ENCODE measurements at regions not wholly inside any gene's neighbourhood (a gene's known extent, or its start where the extent isn't known, plus 50 kb on each side); places are given as distances from the start of the nearest gene placed in this dataset.

DNA sequence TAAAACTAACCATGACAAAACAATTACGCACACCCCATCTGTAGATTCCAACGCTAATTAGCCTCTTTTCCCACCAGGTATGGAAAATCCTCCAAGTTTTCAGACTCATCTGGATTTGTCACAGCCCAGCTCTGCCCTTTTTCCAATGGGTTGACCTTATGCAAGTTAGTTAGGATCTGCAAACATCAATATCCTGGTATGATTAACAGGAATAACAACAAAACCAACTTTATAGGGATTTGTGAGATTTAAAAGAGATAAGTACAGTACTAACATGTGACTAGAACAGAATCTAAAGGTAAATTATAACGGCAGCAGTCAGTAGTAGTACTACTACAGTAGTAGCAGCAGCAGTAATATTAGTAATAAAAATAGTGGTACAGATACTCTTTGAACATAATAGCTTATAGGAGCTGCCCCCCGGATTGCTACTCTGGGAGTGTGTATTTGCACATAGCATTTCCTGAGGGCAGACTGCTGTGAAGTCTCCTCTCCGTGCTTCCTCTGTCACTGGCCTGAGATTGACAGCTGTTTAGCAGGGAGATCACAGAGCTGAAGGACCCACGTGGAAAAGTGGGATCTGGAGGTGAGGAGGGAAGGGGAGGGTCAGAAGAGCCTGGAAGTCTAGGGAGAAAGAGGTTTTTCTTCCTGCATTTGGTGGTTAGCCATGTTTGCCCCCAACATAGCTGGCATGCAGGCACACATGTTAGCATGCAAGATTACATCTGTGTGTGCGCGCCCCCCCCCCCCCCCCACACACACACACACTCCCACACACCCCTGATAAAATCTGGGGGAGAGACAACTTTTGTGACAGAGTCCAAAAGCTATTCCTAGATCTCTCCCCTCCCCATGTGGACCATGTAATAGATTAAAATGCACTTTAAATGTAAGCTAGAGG lies 73.3 kb upstream of the FAM171A1 start:
- H3K4me3 ChIP-seq (ENCODE audit: low read depth, low read length), result no peak overlapping the region
- no peak for DNase-seq (ENCODE audit: low read depth, low spot score)
- TF ChIP-seq, protein P1, sequence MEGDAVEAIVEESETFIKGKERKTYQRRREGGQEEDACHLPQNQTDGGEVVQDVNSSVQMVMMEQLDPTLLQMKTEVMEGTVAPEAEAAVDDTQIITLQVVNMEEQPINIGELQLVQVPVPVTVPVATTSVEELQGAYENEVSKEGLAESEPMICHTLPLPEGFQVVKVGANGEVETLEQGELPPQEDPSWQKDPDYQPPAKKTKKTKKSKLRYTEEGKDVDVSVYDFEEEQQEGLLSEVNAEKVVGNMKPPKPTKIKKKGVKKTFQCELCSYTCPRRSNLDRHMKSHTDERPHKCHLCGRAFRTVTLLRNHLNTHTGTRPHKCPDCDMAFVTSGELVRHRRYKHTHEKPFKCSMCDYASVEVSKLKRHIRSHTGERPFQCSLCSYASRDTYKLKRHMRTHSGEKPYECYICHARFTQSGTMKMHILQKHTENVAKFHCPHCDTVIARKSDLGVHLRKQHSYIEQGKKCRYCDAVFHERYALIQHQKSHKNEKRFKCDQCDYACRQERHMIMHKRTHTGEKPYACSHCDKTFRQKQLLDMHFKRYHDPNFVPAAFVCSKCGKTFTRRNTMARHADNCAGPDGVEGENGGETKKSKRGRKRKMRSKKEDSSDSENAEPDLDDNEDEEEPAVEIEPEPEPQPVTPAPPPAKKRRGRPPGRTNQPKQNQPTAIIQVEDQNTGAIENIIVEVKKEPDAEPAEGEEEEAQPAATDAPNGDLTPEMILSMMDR (IDR thresholded peaks at IDR 0.05; ENCODE audit: low read depth, low read length), result no peak
- in situ Hi-C loops (cut with HindIII; ENCODE audit: low sequenced_read_pairs), result no loop called here

DNA sequence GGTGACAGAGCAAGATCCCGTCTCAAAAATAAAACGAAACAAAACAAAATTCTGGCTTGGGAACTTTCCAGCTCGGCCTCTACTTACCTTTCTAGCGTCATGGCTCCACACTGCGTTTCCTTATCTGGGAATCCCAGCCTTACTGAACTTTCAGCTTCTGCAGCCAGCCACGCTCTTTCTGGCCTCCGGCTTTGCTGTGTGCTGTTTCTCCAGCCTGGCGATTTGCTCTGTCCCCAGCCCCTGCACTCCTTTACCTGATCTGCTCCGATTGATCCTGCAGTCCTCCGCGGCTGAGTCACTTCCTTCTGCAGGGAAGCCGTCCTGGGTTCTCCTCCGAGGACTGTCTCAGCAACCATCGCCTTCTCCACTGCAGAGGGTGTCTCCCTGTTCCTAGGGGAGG lies 71.0 kb upstream of the FAM171A1 start:
- no peak overlapping the region for H3K4me3 ChIP-seq (ENCODE audit: low read depth, low read length)
- in situ Hi-C loops (cut with HindIII; ENCODE audit: low sequenced_read_pairs), result no loop called here
- DNase-seq (ENCODE audit: low read depth, low spot score), result no peak
- TF ChIP-seq, protein P1 (IDR thresholded peaks at IDR 0.05; ENCODE audit: low read depth, low read length), result no peak

DNA sequence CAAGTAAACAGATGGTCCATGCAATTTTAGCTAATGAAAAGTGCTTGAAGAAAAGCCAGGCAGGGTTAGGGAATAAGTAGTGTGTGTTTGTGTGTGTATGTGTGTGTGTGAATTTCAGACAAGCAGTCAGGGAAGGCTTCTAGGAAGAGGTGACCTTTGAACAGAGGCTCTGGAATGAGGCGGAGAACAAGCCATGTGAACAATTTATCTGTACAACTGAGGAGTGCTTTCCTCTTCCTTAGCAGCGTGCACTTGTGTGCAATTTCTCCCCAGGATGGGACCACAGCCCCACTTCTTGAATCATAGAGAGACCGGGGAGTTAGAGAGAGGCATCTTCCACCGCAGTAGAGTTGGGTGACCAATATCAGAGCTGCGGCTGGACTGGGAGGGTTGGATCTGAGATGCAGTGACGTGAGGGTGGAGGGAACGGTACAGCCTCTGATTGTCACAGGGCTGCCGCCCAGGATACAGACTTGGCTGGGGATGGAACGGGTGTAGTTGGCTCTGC lies 69.2 kb upstream of the FAM171A1 start:
- in situ Hi-C loops (cut with HindIII; ENCODE audit: low sequenced_read_pairs), result no loop called here
- TF ChIP-seq, protein P1 (IDR thresholded peaks at IDR 0.05; ENCODE audit: low read depth, low read length), result no peak
- DNase-seq (ENCODE audit: low read depth, low spot score), result no peak
- H3K4me3 ChIP-seq (ENCODE audit: low read depth, low read length), result no peak overlapping the region

DNA sequence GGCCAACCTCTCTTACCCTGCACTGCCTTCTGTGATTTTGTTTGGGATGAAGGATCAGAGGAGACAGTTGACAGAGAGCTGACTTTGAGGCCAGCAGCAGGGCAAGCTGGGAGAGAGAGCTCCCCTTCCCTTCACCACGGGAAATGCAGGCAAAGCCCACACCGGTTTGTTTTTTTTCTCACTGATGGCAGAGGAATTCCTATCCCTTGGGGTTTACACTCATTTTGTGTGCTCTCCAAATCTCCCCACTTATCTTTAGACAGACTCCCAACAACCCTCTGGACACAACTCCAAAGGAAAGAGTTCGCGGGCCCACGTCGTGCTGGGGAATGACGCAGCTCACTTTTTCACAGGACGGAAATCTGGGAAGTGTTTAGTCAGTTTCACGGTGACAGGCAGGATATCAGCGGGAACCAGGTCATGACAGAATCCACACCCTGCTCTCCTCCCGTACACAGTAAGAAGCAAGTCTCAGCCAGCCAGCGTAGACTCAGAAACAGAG lies 68.3 kb upstream of the FAM171A1 start:
- in situ Hi-C loops (cut with HindIII; ENCODE audit: low sequenced_read_pairs), result no loop called here
- peak overlapping the region; percentile 12 for H3K4me3 ChIP-seq (ENCODE audit: low read depth, low read length)
- TF ChIP-seq, protein P1 (IDR thresholded peaks at IDR 0.05; ENCODE audit: low read depth, low read length), result peak; percentile 58
- DNase-seq (ENCODE audit: low read depth, low spot score), result peak; percentile 85

DNA sequence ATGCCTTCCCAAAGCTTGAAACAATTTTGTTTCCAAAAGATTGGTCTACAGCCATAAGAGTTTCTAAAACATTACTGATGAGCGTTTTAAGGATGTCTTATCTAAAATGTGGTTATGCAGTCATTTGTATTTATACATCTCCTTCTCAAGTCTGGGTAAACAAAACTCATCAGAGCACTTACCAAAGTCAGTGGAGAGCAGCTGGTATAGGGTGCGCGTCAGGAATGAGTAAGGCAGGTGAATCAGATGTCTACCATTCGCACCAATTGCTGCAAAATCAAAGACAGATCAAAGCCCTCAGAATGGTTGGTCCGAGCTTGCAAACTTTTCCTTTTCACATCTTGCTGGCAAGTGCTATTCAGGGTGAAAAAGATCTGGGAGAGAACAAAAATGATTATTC lies 65.6 kb upstream of the FAM171A1 start:
- TF ChIP-seq, protein P1 (IDR thresholded peaks at IDR 0.05; ENCODE audit: low read depth, low read length), result no peak
- no peak overlapping the region for H3K4me3 ChIP-seq (ENCODE audit: low read depth, low read length)
- DNase-seq (ENCODE audit: low read depth, low spot score), result peak; percentile 78
- in situ Hi-C loops (cut with HindIII; ENCODE audit: low sequenced_read_pairs), result no loop called here

DNA sequence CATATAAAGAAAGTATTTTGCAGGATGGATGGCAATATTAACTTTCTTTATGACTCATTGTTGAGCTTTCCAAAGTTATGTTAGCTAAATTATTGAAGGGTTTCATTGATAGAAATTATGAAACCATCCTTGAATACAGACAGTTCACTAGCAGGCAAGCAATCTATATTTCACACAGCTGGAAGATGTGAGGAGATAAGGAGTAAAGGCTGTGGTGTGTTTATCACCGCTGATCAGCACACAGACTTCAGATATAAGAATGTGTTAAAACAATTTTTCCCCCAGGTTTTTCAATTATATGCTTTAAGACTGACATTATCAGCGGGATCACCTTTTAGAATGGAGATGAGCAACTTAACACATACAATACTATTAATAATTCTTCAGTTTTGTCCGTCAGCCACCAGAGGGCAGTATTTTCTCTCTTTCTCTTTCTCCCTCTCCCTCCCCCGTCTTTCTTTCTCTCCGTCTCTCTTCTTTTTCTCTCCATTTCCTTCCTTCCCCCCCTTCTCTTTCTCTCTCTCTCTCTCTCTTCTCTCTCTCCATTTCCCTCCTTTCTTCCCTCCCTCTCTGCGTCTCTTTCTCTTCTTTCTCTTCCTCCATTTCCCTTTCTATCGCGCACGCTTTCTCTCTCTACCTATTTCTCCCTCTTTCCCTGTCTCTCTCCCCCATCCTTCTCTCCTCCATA lies 62.9 kb upstream of the FAM171A1 start:
- DNase-seq (ENCODE audit: low read depth, low spot score), result peak; percentile 71
- TF ChIP-seq, protein P1 (IDR thresholded peaks at IDR 0.05; ENCODE audit: low read depth, low read length), result peak; percentile 45
- in situ Hi-C loops (cut with HindIII; ENCODE audit: low sequenced_read_pairs), result no loop called here
- peak overlapping the region; percentile 41 for H3K4me3 ChIP-seq (ENCODE audit: low read depth, low read length)
